GM12892 (cell line): ENCODE measurements at regions not wholly inside any gene's neighbourhood (a gene's known extent, or its start where the extent isn't known, plus 50 kb on each side); places are given as distances from the start of the nearest gene placed in this dataset.

Source experiments
- DNase-seq: peaks from one replicate; pipeline ENCODE4 v3.0.0; 2011; ENCODE audit not compliant: insufficient read length
- FAIRE-seq: peaks from 2 replicates; lab custom pipeline; 2011; peaks lifted over from hg19 to GRCh38; lab: Jason Lieb, UNC
- POLR2A ChIP-seq: IDR thresholded peaks from 2 replicates; pipeline ENCODE4 v1.6.1; 2011; ENCODE audit warnings: low read depth, low read length, control low read depth
- POLR2AphosphoS5 ChIP-seq: IDR thresholded peaks from 2 replicates; pipeline ENCODE4 v1.6.1; 2011; ENCODE audit warnings: low read depth, low read length, control low read depth
- TAF1 ChIP-seq: IDR thresholded peaks from 2 replicates; pipeline ENCODE4 v1.6.1; 2011; ENCODE audit warnings: low read depth, mild to moderate bottlenecking, control low read depth, low read length, borderline replicate concordance

- TF ChIP-seq POLR2AphosphoS5 (no peak), TAF1 (no peak), POLR2A (no peak)
- FAIRE-seq = no peak
- no peak for DNase-seq
Observed at GRCh38 chr10:62899311-62899710, 83.1 kb upstream of the EGR2 start.

GRCh38 chr10:62895063-62895462, 78.9 kb upstream of the EGR2 start:
- no peak for FAIRE-seq
- no peak for TF ChIP-seq POLR2AphosphoS5
- no peak for TF ChIP-seq TAF1
- no peak for TF ChIP-seq POLR2A
- DNase-seq = no peak

GRCh38 chr10:62894156-62894555, 78.0 kb upstream of the EGR2 start:
- DNase-seq = no peak
- no peak for TF ChIP-seq TAF1
- no peak for TF ChIP-seq POLR2AphosphoS5
- no peak for TF ChIP-seq POLR2A
- FAIRE-seq = no peak

GRCh38 chr10:62893036-62893435, 76.9 kb upstream of the EGR2 start:
- DNase-seq (no peak), FAIRE-seq (no peak)
- TF ChIP-seq POLR2A (no peak), POLR2AphosphoS5 (no peak), TAF1 (no peak)

- TF ChIP-seq POLR2A = no peak
- TF ChIP-seq TAF1 = no peak
- TF ChIP-seq POLR2AphosphoS5 = no peak
- no peak for FAIRE-seq
Observed at GRCh38 chr10:62890395-62890794, 74.2 kb upstream of the EGR2 start.

GRCh38 chr10:62887642-62888041, 71.5 kb upstream of the EGR2 start:
- DNase-seq (no peak), FAIRE-seq (no peak)
- TF ChIP-seq TAF1 (no peak), POLR2AphosphoS5 (no peak), POLR2A (no peak)

More at GRCh38 chr10:62890395-62890794, 74.2 kb upstream of the EGR2 start:
- no peak for DNase-seq

GRCh38 chr10:62885684-62886461, 69.7 kb upstream of the EGR2 start:
- no peak for DNase-seq
- no peak for FAIRE-seq
- no peak for TF ChIP-seq TAF1
- no peak for TF ChIP-seq POLR2A
- TF ChIP-seq POLR2AphosphoS5 = no peak

- FAIRE-seq = no peak
- no peak for DNase-seq
- TF ChIP-seq POLR2AphosphoS5 (no peak), POLR2A (no peak), TAF1 (no peak)
Observed at GRCh38 chr10:62880162-62880561, 64.0 kb upstream of the EGR2 start.

GRCh38 chr10:62873866-62874265, 57.7 kb upstream of the EGR2 start:
- FAIRE-seq = no peak
- TF ChIP-seq POLR2A = no peak
- no peak for TF ChIP-seq POLR2AphosphoS5
- TF ChIP-seq TAF1 = no peak
- no peak for DNase-seq

GRCh38 chr10:62870866-62871265, 54.7 kb upstream of the EGR2 start:
- no peak for TF ChIP-seq TAF1
- TF ChIP-seq POLR2A = no peak
- no peak for TF ChIP-seq POLR2AphosphoS5
- DNase-seq (peak; percentile 30), FAIRE-seq (no peak)

- FAIRE-seq (no peak), DNase-seq (no peak)
- TF ChIP-seq POLR2A (no peak), TAF1 (no peak), POLR2AphosphoS5 (no peak)
Observed at GRCh38 chr10:62869958-62870357, 53.8 kb upstream of the EGR2 start.

GRCh38 chr10:62866941-62867340, 50.8 kb upstream of the EGR2 start:
- no peak for DNase-seq
- FAIRE-seq = no peak
- TF ChIP-seq POLR2A (no peak), POLR2AphosphoS5 (no peak), TAF1 (no peak)
